Endothelial cell of umbilical vein (primary cell): ENCODE measurements at regions not wholly inside any gene's neighbourhood (a gene's known extent, or its start where the extent isn't known, plus 50 kb on each side); places are given as distances from the start of the nearest gene placed in this dataset.
"Not testable (repeated sequence)": the region's sequence is repeated elsewhere in the genome, so short reads cannot be mapped to it uniquely, and the experiment has no call there.

Experiments
- CTCF ChIP-seq, 2 donors: IDR thresholded peaks; 1 replicate in 1 of 2; 2 replicates in 1 of 2; pipeline ENCODE4 v1.5.1; 2011; ENCODE audit warnings: low read length in 2 of 2, mild to moderate bottlenecking in 2 of 2, moderate library complexity in 2 of 2, control low read depth in 1 of 2, inconsistent platforms in 1 of 2, low read depth in 1 of 2; ENCODE audit not compliant: insufficient read depth in 1 of 2; ENCODE audit errors: extremely low read depth in 1 of 2
- EZH2 ChIP-seq: IDR thresholded peaks from 2 replicates; pipeline ENCODE4 v1.6.1; 2012; ENCODE audit warnings: borderline replicate concordance, low read depth, mild to moderate bottlenecking, moderate library complexity, low read length, inconsistent platforms; ENCODE audit not compliant: severe bottlenecking
- FOS ChIP-seq: IDR thresholded peaks from 2 replicates; pipeline ENCODE4 v1.6.1; 2011; ENCODE audit warnings: mild to moderate bottlenecking, low read length, moderate library complexity, borderline replicate concordance; ENCODE audit not compliant: insufficient read depth
- GATA2 ChIP-seq: IDR thresholded peaks from 2 replicates; pipeline ENCODE4 v1.7.0; 2011; ENCODE audit warnings: low read depth, mild to moderate bottlenecking, moderate library complexity, mixed read lengths, low read length; ENCODE audit not compliant: insufficient read length, insufficient read depth
- JUN ChIP-seq: IDR thresholded peaks from 2 replicates; pipeline ENCODE4 v1.6.1; 2011; ENCODE audit warnings: borderline replicate concordance, low read depth; ENCODE audit not compliant: insufficient read length, insufficient read depth
- MAX ChIP-seq: IDR thresholded peaks from 2 replicates; pipeline ENCODE4 v1.6.1; 2011; ENCODE audit not compliant: insufficient read depth, insufficient read length
- MYC ChIP-seq: IDR thresholded peaks from one replicate; pipeline ENCODE4 v1.6.1; 2011; ENCODE audit warnings: mild to moderate bottlenecking, low read depth, low read length
- POLR2A ChIP-seq: IDR thresholded peaks from 2 replicates; pipeline ENCODE4 v1.6.1; 2012; ENCODE audit warnings: low read depth, mild to moderate bottlenecking, control low read depth, low read length
- POLR2AphosphoS5 ChIP-seq: IDR thresholded peaks from 2 replicates; pipeline ENCODE4 v1.6.1; 2012; ENCODE audit warnings: low read depth, mild to moderate bottlenecking, control low read depth, low read length, moderate library complexity; ENCODE audit not compliant: insufficient read depth

GRCh38 chr21:6072691-6073090 lies 4448.7 kb upstream of the TPTE start:
- not testable (repeated sequence) for TF ChIP-seq EZH2; CTCF (IDR thresholded peaks at IDR 0.05; ENCODE audit: extremely low read depth in 1 of 2, insufficient read depth in 1 of 2, low read depth in 1 of 2, low read length in 2 of 2); POLR2AphosphoS5; GATA2; FOS; POLR2A; MAX; MYC; JUN
